OCI-LY7 (cell line): ENCODE measurements at regions not wholly inside any gene's neighbourhood (a gene's known extent, or its start where the extent isn't known, plus 50 kb on each side); places are given as distances from the start of the nearest gene placed in this dataset.

Source experiments
- CTCF ChIP-seq: fragments of 200-600 bp; sonication (generic); conservative IDR thresholded peaks from 2 replicates; pipeline ENCODE4 v1.5.1; 2014; ENCODE audit warnings: mild to moderate bottlenecking, antibody characterized with exemption, low read length, moderate library complexity, mixed read lengths
- EZH2phosphoT487 ChIP-seq: fragments of 200-600 bp; sonication (generic); IDR thresholded peaks from 2 replicates; pipeline ENCODE4 v1.6.1; 2018; ENCODE audit warnings: low read depth, borderline replicate concordance, mild to moderate bottlenecking, mixed run types, antibody characterized with exemption, low read length, moderate library complexity, mixed read lengths

GRCh38 chr2:106280722-106281446 lies 86.8 kb upstream of the UXS1 start:
- TF ChIP-seq CTCF, result no peak
- no peak for TF ChIP-seq EZH2phosphoT487
